DMS53 treated with DMSO at 0.1 percent for 48 hours (cell line): ENCODE measurements at regions not wholly inside any gene's neighbourhood (a gene's known extent, or its start where the extent isn't known, plus 50 kb on each side); places are given as distances from the start of the nearest gene placed in this dataset.
"Not testable (repeated sequence)": the region's sequence is repeated elsewhere in the genome, so short reads cannot be mapped to it uniquely, and the experiment has no call there.

ENCODE experiments used
- DNase-seq: peaks from one replicate; lab custom pipeline; 2025; ENCODE audit not compliant: unreplicated experiment; lab: John Stamatoyannopoulos, UW

DNA sequence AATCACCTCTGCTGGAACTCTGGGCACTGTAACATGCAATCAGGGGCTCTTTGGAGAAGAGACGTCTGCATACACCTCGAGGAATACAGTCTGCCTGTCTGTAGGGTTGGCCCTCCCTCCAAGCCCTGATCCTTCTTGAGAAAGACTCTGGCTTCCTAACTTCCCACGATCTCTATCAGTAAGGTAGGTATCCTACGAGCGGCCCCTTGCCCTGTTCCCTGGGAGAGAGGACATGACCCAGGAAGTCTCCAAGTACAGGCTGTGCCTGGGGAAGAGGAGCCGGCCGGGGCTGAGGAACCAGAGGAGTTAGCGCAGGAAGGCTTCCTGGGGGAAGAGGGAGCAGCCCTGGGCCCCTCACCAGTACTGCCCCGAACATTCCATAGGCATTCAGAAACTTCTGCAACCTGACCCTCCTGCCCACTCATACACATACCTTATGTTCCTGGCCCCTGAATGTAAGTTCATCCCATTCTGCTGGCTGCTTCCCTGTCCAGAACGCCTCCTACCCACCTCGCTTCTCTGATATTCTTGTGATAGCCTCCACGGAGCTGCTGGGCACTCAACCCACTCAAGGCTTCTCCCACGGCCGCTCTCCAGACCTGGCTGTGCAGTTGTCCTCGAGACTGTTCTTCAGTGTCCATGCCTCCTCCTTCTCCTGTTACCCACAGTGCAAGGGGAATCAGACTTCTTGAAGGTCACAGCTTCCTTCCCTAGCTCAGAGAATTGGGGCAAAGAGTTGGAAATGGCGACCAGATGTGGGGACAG is 116.1 kb downstream of the CYP26B1 start:
- DNase-seq, result no peak

DNA sequence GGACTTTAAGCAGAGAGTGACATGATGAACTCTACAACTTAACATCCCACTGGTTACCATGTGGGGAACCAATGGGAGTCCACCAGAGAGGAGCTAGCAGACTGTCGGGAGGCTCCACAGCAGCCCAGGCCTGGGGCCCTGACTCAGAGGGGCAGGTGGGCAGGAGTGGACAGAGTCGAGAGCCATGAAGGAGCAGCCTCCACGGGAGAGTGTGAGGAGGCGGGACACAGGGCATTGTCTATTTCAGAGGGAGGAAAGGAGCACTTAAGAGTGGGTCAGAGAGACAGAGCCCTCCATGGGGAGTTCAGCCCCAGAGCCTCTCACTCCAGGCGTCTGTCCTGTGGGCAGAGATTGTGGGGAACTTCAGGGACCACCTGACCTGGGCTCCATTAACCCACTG is 118.7 kb downstream of the CYP26B1 start:
- no peak for DNase-seq

DNA sequence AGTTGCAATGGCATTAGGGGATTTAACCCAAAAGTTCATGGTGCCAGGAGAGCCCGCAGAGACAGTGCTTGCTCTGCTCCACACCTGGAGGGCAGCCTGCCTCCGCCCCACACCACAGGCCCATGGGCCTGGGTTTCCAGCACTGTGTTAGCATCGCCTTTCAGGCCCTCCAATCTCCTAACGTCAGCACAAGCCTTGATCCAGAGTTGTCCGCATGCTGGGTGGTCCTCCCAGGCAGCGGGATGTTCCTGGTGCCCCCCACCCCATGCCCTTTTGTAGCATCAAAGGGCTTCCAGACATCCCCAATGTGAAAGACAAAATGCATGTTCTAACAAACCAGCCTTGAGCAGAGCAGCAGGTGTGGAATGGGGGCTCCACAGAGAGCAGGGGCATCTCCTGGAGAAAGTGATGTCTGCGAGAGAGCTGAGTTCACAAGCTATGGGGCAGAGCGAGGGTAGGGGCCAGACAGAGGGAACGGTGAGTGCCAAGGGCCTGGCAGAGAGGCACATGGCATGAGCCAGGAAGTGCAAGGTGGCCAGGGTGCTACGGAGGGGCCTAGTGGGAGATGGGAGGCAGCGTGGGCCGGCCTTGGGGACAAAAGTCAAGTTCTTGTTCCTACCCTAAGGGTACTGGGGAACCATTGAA is 119.2 kb downstream of the CYP26B1 start:
- no peak for DNase-seq

DNA sequence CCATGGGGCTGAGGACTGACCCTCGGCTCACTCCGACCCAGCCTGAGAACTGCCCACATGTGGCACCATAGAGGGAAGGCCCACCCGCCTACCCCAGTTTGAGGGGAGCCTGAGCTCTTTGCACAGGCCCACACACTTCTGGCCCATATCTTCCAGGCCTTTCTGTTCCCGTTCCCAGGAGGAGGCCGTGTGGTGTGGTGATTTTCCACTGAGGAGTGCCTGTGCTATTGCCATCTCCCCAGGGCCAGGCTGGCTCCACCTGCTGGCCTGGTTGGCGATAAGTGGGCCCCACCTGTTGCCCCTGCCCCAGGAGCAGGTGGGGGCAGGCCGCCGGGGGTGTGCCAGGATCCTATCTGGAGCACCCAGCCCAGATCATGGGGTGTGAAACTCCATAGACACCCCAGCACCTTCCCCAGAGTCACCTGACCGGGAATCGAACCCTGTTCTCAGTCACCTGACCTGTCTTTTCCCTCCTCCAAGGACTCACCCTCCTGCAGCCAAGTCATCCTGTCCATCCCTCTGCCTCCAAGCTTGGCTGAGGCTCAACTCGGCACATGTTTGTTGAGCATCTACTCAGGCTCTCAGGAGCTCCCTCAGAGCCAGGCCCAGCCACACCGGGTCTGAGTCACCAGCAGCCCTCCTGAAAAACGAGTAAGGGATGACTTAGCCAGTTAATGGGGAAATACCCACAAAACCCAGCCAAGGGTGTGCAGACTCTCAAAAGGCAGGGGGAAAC is 120.1 kb downstream of the CYP26B1 start:
- DNase-seq, result no peak

DNA sequence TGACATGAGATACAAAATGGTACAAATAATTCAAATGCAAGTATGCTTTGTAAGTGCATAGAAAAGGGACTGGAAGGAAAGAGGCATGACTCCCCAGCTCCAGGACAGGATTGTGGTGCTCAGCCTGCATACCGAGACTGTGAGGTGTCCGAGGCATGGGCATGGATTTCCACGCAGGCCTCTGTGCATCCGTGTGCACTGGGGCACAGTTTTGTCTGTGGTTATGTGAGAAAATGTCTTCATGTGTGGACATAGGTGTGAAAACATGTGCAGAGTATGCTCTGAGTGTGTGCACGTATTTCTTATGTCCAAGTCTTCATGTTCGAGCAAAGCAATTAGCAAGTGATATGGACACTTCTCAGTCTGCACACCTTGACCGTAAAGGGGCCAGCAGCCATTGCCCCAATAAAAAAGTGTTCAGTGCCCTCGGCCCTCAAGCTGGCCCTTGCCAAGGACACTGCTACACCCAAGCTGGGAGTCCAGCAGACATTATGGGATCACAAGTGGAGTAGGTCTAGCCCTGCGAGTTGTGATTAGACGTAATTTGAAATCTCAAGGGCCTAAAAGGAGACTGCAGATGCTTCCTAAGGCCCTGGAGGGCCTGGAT is 120.7 kb downstream of the CYP26B1 start:
- no peak for DNase-seq

DNA sequence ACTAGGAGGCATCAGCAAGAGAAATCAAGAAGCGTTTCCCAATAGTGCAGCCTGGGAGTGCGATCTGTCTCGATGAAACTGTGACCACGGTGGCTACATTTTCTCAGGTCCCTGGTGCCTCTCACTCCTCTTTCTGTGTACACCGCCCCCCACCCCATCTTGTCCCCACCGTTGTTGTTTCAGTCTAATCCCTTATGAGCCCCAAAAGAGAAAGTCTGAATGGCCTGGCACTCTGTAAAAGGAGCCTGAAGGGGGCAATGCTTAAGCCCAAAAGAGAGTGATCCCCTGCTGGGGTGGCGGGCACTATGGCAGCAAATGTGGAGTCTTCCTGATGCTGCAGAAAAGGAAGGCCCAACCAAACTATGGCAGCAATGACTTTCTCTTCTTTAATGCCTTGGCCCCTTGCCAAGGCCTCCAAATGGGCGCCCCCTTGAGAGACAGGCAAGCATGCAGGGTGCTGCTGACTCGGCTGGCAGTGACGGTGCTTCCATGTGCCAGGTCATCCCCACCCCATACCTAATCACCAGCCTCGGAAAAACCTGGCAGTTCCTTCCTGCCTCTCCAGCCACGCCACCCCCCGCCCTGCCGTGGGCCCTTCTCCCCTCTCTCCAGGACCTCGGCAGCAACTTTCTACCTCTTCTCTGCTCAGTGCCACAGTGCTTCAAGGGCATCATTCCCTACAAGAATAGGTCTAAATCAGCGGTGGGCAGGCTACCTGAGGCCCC is 123.0 kb downstream of the CYP26B1 start:
- DNase-seq, result no peak

DNA sequence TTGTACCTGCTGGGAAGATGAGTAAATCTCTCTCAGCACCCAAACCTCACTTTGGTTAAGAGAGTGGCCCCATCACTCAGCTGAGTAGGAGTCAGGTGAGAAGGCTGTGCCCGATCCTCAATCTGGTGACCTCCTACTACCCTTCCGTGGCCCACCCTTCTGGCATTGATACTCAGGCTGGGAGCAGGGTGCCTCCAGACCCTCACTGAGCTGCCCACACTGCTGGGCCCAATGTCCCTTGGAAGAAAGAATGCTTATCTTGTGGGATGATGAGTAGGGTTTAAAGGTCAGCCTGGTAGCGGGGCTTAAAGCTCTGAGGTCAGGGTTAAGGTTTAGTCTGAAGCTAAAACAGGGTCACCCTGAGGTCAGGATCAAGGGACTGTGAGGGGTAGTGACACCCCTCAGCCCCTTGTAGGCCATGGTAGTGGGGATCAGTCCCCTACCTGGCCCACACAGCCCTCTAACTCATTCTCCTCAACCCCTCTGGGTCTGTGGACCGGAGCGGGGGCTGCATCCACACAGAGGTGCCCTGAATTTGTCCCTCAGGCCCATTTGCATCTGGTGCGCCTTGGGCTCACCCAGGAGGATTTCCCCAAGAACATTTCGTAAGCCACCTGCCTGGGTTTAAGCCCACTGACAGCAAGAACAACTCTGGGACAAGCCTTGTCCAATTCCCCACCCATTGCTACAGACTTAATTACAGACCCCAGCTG is 123.8 kb downstream of the CYP26B1 start:
- DNase-seq, result no peak

DNA sequence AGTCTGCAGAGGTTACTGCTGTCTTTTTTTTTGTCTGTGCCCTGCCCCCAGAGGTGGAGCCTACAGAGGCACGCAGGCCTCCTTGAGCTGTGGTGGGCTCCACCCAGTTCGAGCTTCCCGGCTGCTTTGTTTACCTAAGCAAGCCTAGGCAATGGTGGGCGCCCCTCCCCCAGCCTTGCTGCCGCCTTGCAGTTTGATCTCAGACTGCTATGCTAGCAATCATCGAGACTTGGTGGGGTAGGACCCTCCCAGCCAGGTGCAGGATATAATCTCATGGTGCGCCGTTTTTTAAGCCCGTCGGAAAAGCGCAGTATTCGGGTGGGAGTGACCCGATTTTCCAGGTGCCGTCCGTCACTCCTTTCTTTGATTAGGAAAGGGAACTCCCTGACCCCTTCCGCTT is 126.3 kb downstream of the CYP26B1 start:
- not testable (repeated sequence) for DNase-seq

DNA sequence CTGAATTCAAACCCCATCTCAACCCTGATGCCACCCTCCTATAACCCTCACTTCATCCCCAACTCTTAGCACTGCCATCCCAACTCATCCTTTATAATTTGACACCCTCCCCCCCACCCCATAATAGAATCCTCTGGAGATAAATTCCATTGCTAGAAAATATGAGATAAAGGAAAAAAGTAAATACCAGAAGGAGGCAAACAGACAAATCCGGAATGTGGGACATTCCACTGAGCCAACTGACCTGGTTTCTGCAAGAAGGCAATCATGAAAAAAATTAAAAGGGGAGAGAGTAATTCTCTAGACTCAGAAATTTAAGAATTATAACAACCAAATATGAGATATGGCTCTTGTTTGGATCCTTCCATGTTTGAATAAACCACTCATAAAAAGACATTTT is 132.4 kb downstream of the CYP26B1 start:
- DNase-seq, result no peak

DNA sequence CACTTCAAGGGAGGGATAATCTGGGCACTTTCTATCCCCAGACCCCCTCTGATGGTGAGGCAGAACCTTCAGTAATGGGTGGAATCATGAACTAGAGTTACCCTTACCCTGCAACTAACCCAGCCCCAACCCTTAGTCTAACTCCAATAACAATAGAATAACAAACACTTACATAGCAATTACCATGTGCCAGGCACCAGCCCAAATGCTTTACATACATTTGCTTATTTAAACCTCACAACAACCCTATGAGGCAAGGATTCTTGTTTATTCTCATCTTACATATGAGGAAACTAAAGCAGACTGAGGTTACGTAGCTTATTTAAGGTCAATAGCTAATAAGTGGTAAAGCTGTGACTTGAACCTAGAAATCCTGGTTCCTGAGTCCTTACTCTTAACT is 132.8 kb downstream of the CYP26B1 start:
- DNase-seq, result no peak

DNA sequence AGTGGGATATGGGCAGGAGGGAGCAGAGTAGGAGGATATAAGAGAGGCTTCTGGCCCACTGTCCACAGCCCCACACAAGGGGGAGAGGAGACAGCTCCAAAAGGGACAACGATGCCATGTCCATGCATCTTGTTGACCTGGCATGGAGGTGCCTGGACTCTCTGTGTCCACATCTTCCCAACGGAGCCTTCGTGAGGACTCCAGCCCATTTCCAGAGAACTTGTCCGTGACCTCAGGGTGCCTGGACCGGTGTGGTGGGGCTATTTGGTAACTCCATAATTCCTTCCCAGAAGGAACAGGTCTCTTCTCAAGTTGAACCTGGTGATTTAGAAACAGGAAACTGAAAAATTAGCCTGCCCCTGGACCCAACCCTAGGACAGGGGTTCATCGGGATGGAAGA is 133.9 kb downstream of the CYP26B1 start:
- no peak for DNase-seq

DNA sequence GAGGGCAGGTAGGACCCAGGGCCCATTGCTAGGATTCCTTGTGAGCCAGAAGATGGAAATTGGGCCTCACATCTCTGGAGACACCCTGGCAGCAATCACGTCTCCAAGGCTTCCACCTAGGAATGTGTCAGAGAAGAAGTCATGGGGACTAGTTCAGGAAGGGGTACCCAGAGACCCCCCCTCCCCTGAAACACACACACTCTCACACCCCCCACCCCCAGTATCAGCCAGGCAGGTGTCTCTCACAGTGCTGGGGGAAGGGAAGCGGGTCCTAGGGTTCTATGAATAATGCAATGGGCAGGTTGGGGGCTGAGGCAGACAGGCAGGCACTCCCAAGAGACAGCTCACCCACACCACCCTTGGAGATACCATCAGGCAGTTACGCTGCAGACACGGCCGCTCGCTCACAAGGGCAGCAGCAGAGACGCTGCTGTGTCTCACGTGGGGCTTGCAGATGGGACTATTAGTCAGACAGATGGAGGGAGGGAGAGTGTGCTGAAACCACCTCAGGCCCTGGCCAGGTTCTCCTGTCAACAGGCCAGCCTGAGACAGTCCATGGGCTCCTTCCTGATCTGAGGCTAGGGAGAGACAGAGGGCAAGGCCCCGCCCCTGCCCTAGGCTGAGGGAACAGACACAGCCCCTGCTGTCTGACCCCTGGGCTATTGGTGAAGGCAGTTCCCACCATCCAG is 134.6 kb downstream of the CYP26B1 start:
- no peak for DNase-seq

DNA sequence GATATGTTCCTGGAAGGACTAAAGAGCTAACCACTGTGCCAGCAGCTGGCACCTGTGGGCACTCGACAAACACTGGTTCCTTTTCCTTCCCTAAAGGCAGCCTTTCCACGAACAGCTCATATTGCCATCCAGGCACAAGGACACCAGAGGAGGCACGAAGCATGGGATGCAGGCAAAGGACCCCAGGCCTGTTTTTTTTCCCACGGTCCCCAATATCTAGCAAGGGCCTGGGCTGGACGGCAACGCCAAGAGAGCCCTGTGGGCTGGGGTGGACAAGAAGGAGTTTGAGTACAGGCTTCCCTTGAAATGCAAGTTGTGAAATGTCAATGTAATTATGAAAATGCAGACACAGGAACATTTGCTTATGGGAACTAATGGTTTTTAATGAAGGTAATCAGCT is 135.9 kb downstream of the CYP26B1 start:
- no peak for DNase-seq

DNA sequence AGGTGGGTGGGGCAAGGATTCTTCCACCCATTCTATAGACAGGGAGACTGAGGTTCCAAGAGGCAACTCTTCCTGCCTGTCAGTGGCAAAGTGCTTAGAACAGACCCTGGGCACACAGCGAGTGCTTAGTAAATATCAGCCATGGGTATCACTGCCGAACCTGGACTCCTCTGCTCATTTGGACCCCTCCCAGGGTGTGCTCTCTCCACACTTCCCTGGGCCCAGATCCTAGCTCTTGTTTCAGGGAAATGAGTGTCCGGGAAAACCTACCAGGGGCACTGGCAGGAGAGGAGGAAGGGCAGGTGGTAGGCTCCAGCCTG is 136.3 kb downstream of the CYP26B1 start:
- no peak for DNase-seq

DNA sequence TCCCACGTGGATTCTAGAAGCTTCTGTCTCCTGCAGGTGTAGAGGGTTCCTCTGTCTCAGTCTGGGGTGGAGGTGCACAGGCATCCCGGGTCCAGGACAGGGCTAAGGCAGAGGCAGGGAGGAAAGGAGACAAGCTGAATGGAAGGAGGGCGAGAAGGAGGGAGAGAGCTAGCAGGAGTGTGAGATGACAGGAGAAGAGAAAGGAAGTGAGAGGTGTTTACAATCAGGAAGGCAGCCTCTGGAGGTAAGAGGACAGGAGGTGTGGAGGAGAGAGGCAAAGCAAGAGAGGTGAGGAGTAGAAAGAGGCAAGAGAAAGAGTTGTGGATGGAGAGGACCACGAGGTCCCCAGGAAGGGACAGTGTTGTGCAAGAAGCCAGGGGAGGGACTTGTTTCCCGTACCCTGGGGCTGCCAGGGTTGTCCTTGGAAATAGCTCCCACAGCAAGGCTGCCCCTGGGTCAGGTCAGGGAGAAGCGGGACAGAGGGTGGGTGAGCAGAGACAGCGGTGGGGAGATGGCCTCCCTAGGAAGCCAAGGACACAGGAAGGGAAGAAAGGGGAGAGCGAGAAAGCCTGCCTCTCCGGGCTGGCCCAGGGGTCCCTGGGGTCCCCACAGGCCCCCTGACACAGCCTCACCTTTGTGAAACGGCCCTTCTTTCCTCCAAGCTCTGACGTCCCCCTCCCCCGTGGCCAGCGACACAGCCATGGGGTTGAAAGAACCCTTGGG is 136.9 kb downstream of the CYP26B1 start:
- no peak for DNase-seq

DNA sequence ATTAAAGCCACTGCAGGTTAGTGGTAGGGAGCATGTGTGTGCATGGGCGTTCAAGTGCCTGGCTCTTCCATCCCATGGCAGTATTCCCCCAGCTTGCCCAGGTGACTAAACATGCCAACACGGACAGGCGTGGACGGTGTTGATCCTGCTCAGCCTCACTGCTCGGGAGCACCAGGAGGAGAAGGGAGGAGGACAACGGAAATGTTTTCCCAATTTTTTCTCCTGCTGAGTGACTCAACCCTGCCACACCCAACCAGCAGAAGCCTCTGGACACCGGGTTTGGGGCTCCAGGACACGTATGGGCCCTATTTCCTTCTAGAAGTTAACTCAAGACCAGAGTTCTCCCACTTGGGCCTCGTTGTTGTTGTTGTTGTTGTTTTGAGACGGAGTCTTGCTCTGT is 139.1 kb downstream of the CYP26B1 start:
- DNase-seq, result no peak

DNA sequence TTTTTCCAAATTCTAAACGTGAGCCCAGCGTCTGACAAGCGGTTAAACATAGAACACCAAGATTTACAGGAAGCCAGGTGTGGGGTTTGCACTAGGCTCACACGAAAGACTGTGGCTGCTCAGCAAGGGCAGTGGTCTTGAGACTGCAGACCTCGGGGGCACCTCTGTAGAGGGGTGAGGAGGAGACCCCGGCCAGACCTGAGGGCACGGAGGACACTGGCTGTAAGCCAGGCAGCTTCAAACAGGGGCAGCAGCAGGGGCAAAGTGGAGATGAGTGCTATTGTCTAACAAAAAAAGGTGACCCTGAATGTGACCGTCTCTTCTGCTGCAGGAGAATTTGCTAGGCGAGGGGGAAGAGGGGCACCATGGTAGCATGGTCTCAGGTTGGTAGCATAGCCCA is 140.3 kb downstream of the CYP26B1 start:
- DNase-seq, result no peak

DNA sequence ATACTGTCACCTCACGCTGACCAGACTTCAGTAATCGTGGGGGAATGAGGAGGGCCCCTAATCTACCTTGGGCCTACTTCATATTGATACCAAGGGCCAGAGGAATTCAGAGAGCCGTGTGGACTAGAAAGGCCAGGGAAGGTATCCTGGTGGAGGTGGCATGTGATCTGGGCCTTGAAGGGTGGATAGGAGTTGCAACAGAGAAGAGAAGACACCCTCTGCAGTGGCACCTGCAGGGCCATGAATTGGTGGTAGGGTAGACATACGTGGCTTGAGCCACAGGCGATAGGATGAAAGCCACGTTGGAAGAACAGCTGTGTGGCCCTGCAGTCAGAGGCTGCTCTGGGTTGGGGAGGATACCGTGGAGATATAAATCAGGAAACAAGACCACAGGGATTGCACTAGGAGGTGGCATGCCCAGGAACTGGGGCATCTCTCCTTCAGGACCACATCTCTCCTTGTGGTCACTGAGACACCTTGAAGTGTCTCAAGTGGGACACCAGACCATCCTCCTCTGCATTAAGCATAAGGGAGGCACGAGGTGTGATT is 141.4 kb downstream of the CYP26B1 start:
- no peak for DNase-seq

DNA sequence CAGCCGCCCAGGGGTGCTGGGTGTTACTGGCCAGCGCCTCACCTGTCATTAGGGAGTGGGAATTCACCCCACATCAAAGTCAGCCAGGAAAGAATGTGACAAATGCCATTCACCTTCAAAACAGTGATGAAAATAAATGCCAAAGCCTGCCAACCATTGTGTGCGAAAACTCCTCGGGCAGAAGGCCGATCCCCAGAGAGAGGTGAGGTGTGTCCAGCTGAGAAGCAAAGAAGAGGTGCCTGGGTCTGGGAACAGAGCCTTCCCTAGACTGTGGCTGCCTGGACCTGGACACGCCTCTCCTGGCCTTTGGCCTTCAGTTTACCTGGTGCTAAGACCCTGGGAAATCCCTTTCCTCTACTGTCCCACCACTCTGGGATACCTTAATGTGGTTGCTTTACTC is 142.7 kb downstream of the CYP26B1 start:
- DNase-seq, result no peak
